ENCODE measurements at regions not wholly inside any gene's neighbourhood (a gene's known extent, or its start where the extent isn't known, plus 50 kb on each side); places are given as distances from the start of the nearest gene placed in this dataset.

GRCh38 chr3:141422961-141423582 lies 54.8 kb downstream of the ZBTB38 start:
- Histone ChIP-seq H3K36me3 (ENCODE audit: control insufficient read depth in 1 of 2, insufficient read depth in 2 of 2, low read depth in 1 of 2, low read length in 2 of 2) (peaks cover 20 to 88% of the 10 kb centered on the region in 2 experiments), H2AFZ (ENCODE audit: low read depth, low read length) (no peak overlapping the region), H2BK15ac (ENCODE audit: low read depth, poor library complexity, severe bottlenecking) (no peak overlapping the region), H3K23ac (ENCODE audit: low read length in 2 of 2) (no peak overlapping the region), H2BK12ac (ENCODE audit: low read length in 2 of 2) (no peak overlapping the region), H3K14ac (ENCODE audit: low read length in 2 of 2) (no peak overlapping the region), H3K9ac (ENCODE audit: low read length) (no peak overlapping the region), H3K4ac (ENCODE audit: low read depth in 1 of 2, low read length in 2 of 2) (no peak overlapping the region), H3K4me1 (ENCODE audit: control insufficient read depth, insufficient read depth, low read depth, low read length) (peaks cover 22% of the 10 kb centered on the region), H3K9me3 (ENCODE audit: control insufficient read depth, low read length) (no peaks in the 10 kb centered on the region), H2BK120ac (ENCODE audit: low read depth, low read length) (no peak overlapping the region), H4K91ac (ENCODE audit: low read length) (no peak overlapping the region), H3K27me3 (ENCODE audit: control insufficient read depth in 1 of 2, insufficient read depth in 1 of 2, low read length in 2 of 2) (no peaks in the 10 kb centered on the region), H2AK5ac (ENCODE audit: low read length, severe bottlenecking) (no peak overlapping the region), H2BK5ac (ENCODE audit: low read depth, low read length, poor library complexity, severe bottlenecking) (no peak overlapping the region), H3K4me3 (ENCODE audit: insufficient read depth in 1 of 2, low read depth in 1 of 2, low read length in 2 of 2) (no peak overlapping the region), H3K4me2 (ENCODE audit: low read length, poor library complexity, severe bottlenecking) (no peak overlapping the region), H4K8ac (ENCODE audit: low read length) (no peak overlapping the region), H3K79me1 (replicated peaks; ENCODE audit: low read length, poor library complexity, severe bottlenecking) (peaks cover 34% of the 10 kb centered on the region), H3K27ac (ENCODE audit: low read length, poor library complexity, severe bottlenecking) (no peak overlapping the region), H3K18ac (ENCODE audit: low read depth in 1 of 2, low read length in 2 of 2) (no peak overlapping the region)
- DNase-seq: peak; percentile 68
- WGBS: 62% methylated on average over 4 of the region's 6 CpGs

- Histone ChIP-seq H2AK5ac (ENCODE audit: low read length, severe bottlenecking) (no peak overlapping the region), H3K36me3 (ENCODE audit: control insufficient read depth in 1 of 2, insufficient read depth in 2 of 2, low read depth in 1 of 2, low read length in 2 of 2) (peaks cover 29 to 87% of the 10 kb centered on the region in 2 experiments), H2BK12ac (ENCODE audit: low read length in 2 of 2) (peak overlapping the region; percentile 80 to 84), H2AFZ (ENCODE audit: low read depth, low read length) (no peak overlapping the region), H3K4me3 (ENCODE audit: insufficient read depth in 1 of 2, low read depth in 1 of 2, low read length in 2 of 2) (no peak overlapping the region), H3K14ac (ENCODE audit: low read length in 2 of 2) (peak overlapping the region in 1 of 2 experiments; percentile 68), H3K27me3 (ENCODE audit: control insufficient read depth in 1 of 2, insufficient read depth in 1 of 2, low read length in 2 of 2) (no peaks in the 10 kb centered on the region), H3K23ac (ENCODE audit: low read length in 2 of 2) (no peak overlapping the region), H3K27ac (ENCODE audit: low read length, poor library complexity, severe bottlenecking) (peak overlapping the region; percentile 19), H2BK15ac (ENCODE audit: low read depth, poor library complexity, severe bottlenecking) (no peak overlapping the region), H3K4me2 (ENCODE audit: low read length, poor library complexity, severe bottlenecking) (no peak overlapping the region), H3K4me1 (ENCODE audit: control insufficient read depth, insufficient read depth, low read depth, low read length) (peaks cover 22% of the 10 kb centered on the region), H4K8ac (ENCODE audit: low read length) (peak overlapping the region; percentile 73), H3K18ac (ENCODE audit: low read depth in 1 of 2, low read length in 2 of 2) (peak overlapping the region; percentile 7 to 35), H2BK5ac (ENCODE audit: low read depth, low read length, poor library complexity, severe bottlenecking) (no peak overlapping the region), H3K9me3 (ENCODE audit: control insufficient read depth, low read length) (no peaks in the 10 kb centered on the region), H3K4ac (ENCODE audit: low read depth in 1 of 2, low read length in 2 of 2) (peak overlapping the region; percentile 13 to 81), H2BK120ac (ENCODE audit: low read depth, low read length) (no peak overlapping the region), H3K9ac (ENCODE audit: low read length) (peak overlapping the region; percentile 71), H4K91ac (ENCODE audit: low read length) (peak overlapping the region; percentile 85), H3K79me1 (replicated peaks; ENCODE audit: low read length, poor library complexity, severe bottlenecking) (peaks cover 43% of the 10 kb centered on the region)
- 87% methylated on average over 6 of the region's 6 CpGs for WGBS
- DNase-seq: no peak
These were observed 57.4 kb downstream of the ZBTB38 start for GRCh38 chr3:141425523-141426233.

- H2BK12ac ChIP-seq (ENCODE audit: low read length in 2 of 2): peak overlapping the region; percentile 35 to 61
- WGBS: 56% methylated on average over 3 of the region's 9 CpGs
These were observed 58.2 kb downstream of the ZBTB38 start for GRCh38 chr3:141426404-141427034.

GRCh38 chr3:141427764-141428163 lies 59.1 kb upstream of the RASA2 start:
- H2AK5ac ChIP-seq (ENCODE audit: low read length, severe bottlenecking): no peak overlapping the region
- no peak overlapping the region for H3K4me3 ChIP-seq (ENCODE audit: insufficient read depth in 1 of 2, low read depth in 1 of 2, low read length in 2 of 2)
- peaks cover 26 to 91% of the 10 kb centered on the region in 2 experiments for H3K36me3 ChIP-seq (ENCODE audit: control insufficient read depth in 1 of 2, insufficient read depth in 2 of 2, low read depth in 1 of 2, low read length in 2 of 2)
- H2BK15ac ChIP-seq (ENCODE audit: low read depth, poor library complexity, severe bottlenecking): no peak overlapping the region
- no peak overlapping the region for H3K27ac ChIP-seq (ENCODE audit: low read length, poor library complexity, severe bottlenecking)
- DNase-seq: no peak
- H2BK12ac ChIP-seq (ENCODE audit: low read length in 2 of 2): peak overlapping the region in 1 of 2 experiments; percentile 38
- H3K27me3 ChIP-seq (ENCODE audit: control insufficient read depth in 1 of 2, insufficient read depth in 1 of 2, low read length in 2 of 2): no peaks in the 10 kb centered on the region
- peak overlapping the region in 1 of 2 experiments; percentile 9 for H3K14ac ChIP-seq (ENCODE audit: low read length in 2 of 2)
- no peak overlapping the region for H3K23ac ChIP-seq (ENCODE audit: low read length in 2 of 2)
- H3K4me1 ChIP-seq (ENCODE audit: control insufficient read depth, insufficient read depth, low read depth, low read length): peaks cover 14% of the 10 kb centered on the region
- H3K18ac ChIP-seq (ENCODE audit: low read depth in 1 of 2, low read length in 2 of 2): peak overlapping the region in 1 of 2 experiments; percentile 28
- H3K4me2 ChIP-seq (ENCODE audit: low read length, poor library complexity, severe bottlenecking): no peak overlapping the region
- H4K8ac ChIP-seq (ENCODE audit: low read length): no peak overlapping the region
- no peak overlapping the region for H2AFZ ChIP-seq (ENCODE audit: low read depth, low read length)
- WGBS: 97% methylated on average over 4 of the region's 4 CpGs
- no peak overlapping the region for H4K91ac ChIP-seq (ENCODE audit: low read length)
- H3K9ac ChIP-seq (ENCODE audit: low read length): no peak overlapping the region
- H2BK5ac ChIP-seq (ENCODE audit: low read depth, low read length, poor library complexity, severe bottlenecking): no peak overlapping the region
- no peaks in the 10 kb centered on the region for H3K9me3 ChIP-seq (ENCODE audit: control insufficient read depth, low read length)
- peaks cover 48% of the 10 kb centered on the region for H3K79me1 ChIP-seq (replicated peaks; ENCODE audit: low read length, poor library complexity, severe bottlenecking)
- peak overlapping the region in 1 of 2 experiments; percentile 6 for H3K4ac ChIP-seq (ENCODE audit: low read depth in 1 of 2, low read length in 2 of 2)
- no peak overlapping the region for H2BK120ac ChIP-seq (ENCODE audit: low read depth, low read length)

More at GRCh38 chr3:141426404-141427034, 58.2 kb downstream of the ZBTB38 start:
- Histone ChIP-seq H3K79me1 (replicated peaks; ENCODE audit: low read length, poor library complexity, severe bottlenecking) (peaks cover 47% of the 10 kb centered on the region), H2BK15ac (ENCODE audit: low read depth, poor library complexity, severe bottlenecking) (no peak overlapping the region), H3K9me3 (ENCODE audit: control insufficient read depth, low read length) (no peaks in the 10 kb centered on the region), H3K4me2 (ENCODE audit: low read length, poor library complexity, severe bottlenecking) (no peak overlapping the region), H3K18ac (ENCODE audit: low read depth in 1 of 2, low read length in 2 of 2) (peak overlapping the region; percentile 31 to 66), H2BK120ac (ENCODE audit: low read depth, low read length) (no peak overlapping the region), H3K27me3 (ENCODE audit: control insufficient read depth in 1 of 2, insufficient read depth in 1 of 2, low read length in 2 of 2) (no peaks in the 10 kb centered on the region), H3K4me1 (ENCODE audit: control insufficient read depth, insufficient read depth, low read depth, low read length) (peaks cover 20% of the 10 kb centered on the region), H3K4me3 (ENCODE audit: insufficient read depth in 1 of 2, low read depth in 1 of 2, low read length in 2 of 2) (no peak overlapping the region), H3K4ac (ENCODE audit: low read depth in 1 of 2, low read length in 2 of 2) (peak overlapping the region; percentile 13 to 49), H4K8ac (ENCODE audit: low read length) (no peak overlapping the region), H3K23ac (ENCODE audit: low read length in 2 of 2) (peak overlapping the region in 1 of 2 experiments; percentile 3), H3K14ac (ENCODE audit: low read length in 2 of 2) (no peak overlapping the region), H3K9ac (ENCODE audit: low read length) (peak overlapping the region; percentile 71), H2AK5ac (ENCODE audit: low read length, severe bottlenecking) (no peak overlapping the region), H2BK5ac (ENCODE audit: low read depth, low read length, poor library complexity, severe bottlenecking) (no peak overlapping the region), H4K91ac (ENCODE audit: low read length) (no peak overlapping the region), H3K36me3 (ENCODE audit: control insufficient read depth in 1 of 2, insufficient read depth in 2 of 2, low read depth in 1 of 2, low read length in 2 of 2) (peaks cover 30 to 89% of the 10 kb centered on the region in 2 experiments), H2AFZ (ENCODE audit: low read depth, low read length) (no peak overlapping the region), H3K27ac (ENCODE audit: low read length, poor library complexity, severe bottlenecking) (peak overlapping the region; percentile 31)
- DNase-seq: peak; percentile 84
